ENCODE measurements at regions not wholly inside any gene's neighbourhood (a gene's known extent, or its start where the extent isn't known, plus 50 kb on each side); places are given as distances from the start of the nearest gene placed in this dataset.

- no peak for ATAC-seq (ENCODE audit: low read depth)
- H3K18ac ChIP-seq (ENCODE audit: low read depth, low read length) = no peak overlapping the region
Measured at GRCh38 chr3:16797831-16798230, 86.9 kb upstream of the PLCL2 start.

More at GRCh38 chr3:16797831-16798230, 86.9 kb upstream of the PLCL2 start:
- Histone ChIP-seq H2BK120ac (ENCODE audit: low read depth, low read length) (no peak overlapping the region), H2AK9ac (replicated peaks; ENCODE audit: low read depth, low read length, poor library complexity) (no peak overlapping the region), H4K5ac (ENCODE audit: low read depth, low read length) (no peak overlapping the region), H2BK20ac (ENCODE audit: low read depth, low read length) (no peak overlapping the region), H3K9me3 (ENCODE audit: control insufficient read depth, insufficient read depth, low read length) (no peaks in the 10 kb centered on the region), H3K4me2 (ENCODE audit: low read depth, low read length) (no peak overlapping the region), H3K9me1 (ENCODE audit: insufficient read depth, low read length) (no peaks in the 10 kb centered on the region), H3K27me3 (ENCODE audit: control insufficient read depth, insufficient read depth, low read length) (no peaks in the 10 kb centered on the region; the same call in 1 of the 2 replicates), H3K4me1 (ENCODE audit: control insufficient read depth, insufficient read depth, low read length) (no peaks in the 10 kb centered on the region), H3K27ac (ENCODE audit: insufficient read depth, low read length) (no peak overlapping the region), H3K14ac (replicated peaks; ENCODE audit: low read depth, low read length) (no peak overlapping the region), H2AK5ac (ENCODE audit: low read depth, low read length) (no peak overlapping the region), H2BK15ac (ENCODE audit: low read depth, low read length) (no peak overlapping the region), H4K91ac (ENCODE audit: insufficient read depth, low read depth, low read length) (no peak overlapping the region), H3K4me3 (ENCODE audit: insufficient read depth, low read depth, low read length) (no peak overlapping the region), H3K9ac (ENCODE audit: low read depth, low read length) (no peak overlapping the region), H3K23ac (ENCODE audit: low read depth, low read length) (no peak overlapping the region), H3K56ac (ENCODE audit: extremely low read depth, insufficient read depth, low read length) (no peak overlapping the region), H3K36me3 (ENCODE audit: control insufficient read depth, insufficient read depth, low read length) (no peaks in the 10 kb centered on the region), H2BK5ac (ENCODE audit: low read depth, low read length, poor library complexity, severe bottlenecking) (no peak overlapping the region), H3K4ac (ENCODE audit: low read depth, low read length) (no peak overlapping the region), H3K79me1 (ENCODE audit: low read depth in 1 of 2, low read length in 2 of 2) (no peaks in the 10 kb centered on the region), H4K20me1 (ENCODE audit: insufficient read depth, low read length) (no peaks in the 10 kb centered on the region), H2AFZ (replicated peaks; ENCODE audit: low read length, poor library complexity) (no peak overlapping the region), H4K8ac (ENCODE audit: low read depth in 2 of 2, low read length in 2 of 2) (no peak overlapping the region)
- BruUV-seq (replicated peaks) = no TSS peak
- dilution Hi-C loops (cut with HindIII; ENCODE audit: low sequenced_read_pairs, unreplicated experiment) = no loop called here
- in situ Hi-C loops (cut with MboI; ENCODE audit: low sequenced_read_pairs) = no loop called here
- intact Hi-C loops (cut with micrococcal nuclease) = no loop called here
- DNase-seq = no peak
- POLR2A ChIA-PET (ENCODE audit: unreplicated experiment) = no interaction called here
- no CpG with 5 or more reads among the region's 1 CpG for WGBS, 2 experiments (ENCODE audit: extremely low coverage in 2 of 2, insufficient read length in 1 of 2)
- CTCF ChIA-PET = no interaction called here
- TF ChIP-seq ELK1 (IDR thresholded peaks at IDR 0.05; ENCODE audit: borderline replicate concordance, low read depth, low read length) (no peak), SMC3 (IDR thresholded peaks at IDR 0.05; ENCODE audit: low read depth, low read length) (no peak), RFX5 (IDR thresholded peaks at IDR 0.05; ENCODE audit: low read depth, low read length) (no peak), MXI1 (IDR thresholded peaks at IDR 0.05; ENCODE audit: borderline replicate concordance, low read depth, low read length) (no peak), CTCF (conservative IDR thresholded peaks at IDR 0.05; ENCODE audit: low read depth, low read length) (no peak), FOS (IDR thresholded peaks at IDR 0.05; ENCODE audit: low read depth, low read length) (no peak), USF2 (IDR thresholded peaks at IDR 0.05; ENCODE audit: low read depth, low read length) (no peak), RAD21 (IDR thresholded peaks at IDR 0.05; ENCODE audit: low read length) (no peak), CHD1 (IDR thresholded peaks at IDR 0.05; ENCODE audit: low read depth, low read length) (no peak)

Measured in IMR-90 (cell line).